Breast epithelium (tissue), 3 donors: ENCODE measurements at regions not wholly inside any gene's neighbourhood (a gene's known extent, or its start where the extent isn't known, plus 50 kb on each side); places are given as distances from the start of the nearest gene placed in this dataset.

ENCODE experiments used
- CTCF ChIP-seq, 3 donors: fragments of 450-650 bp; IDR thresholded peaks; one replicate each; pipeline ENCODE4 v1.5.1; 2016 to 2017; ENCODE audit warnings: antibody characterized with exemption in 3 of 3, mild to moderate bottlenecking in 3 of 3, moderate library complexity in 3 of 3
- POLR2A ChIP-seq: fragments of 450-650 bp; IDR thresholded peaks from one replicate; pipeline ENCODE4 v1.6.1; 2016; ENCODE audit warnings: antibody characterized with exemption, mild to moderate bottlenecking, moderate library complexity
- POLR2AphosphoS5 ChIP-seq, 3 donors: sonication (generic); formaldehyde crosslinking; IDR thresholded peaks; one replicate each; pipeline ENCODE4 v1.6.1; 2017; ENCODE audit warnings: antibody characterized with exemption in 3 of 3

- no peak for TF ChIP-seq CTCF (IDR thresholded peaks at IDR 0.05)
- no peak for TF ChIP-seq POLR2AphosphoS5 (IDR thresholded peaks at IDR 0.05)
- no peak for TF ChIP-seq POLR2A
These were observed 180.5 kb downstream of the PIK3R1 start for GRCh38 chr5:68395926-68396511.
